HepG2 (cell line): ENCODE measurements at regions not wholly inside any gene's neighbourhood (a gene's known extent, or its start where the extent isn't known, plus 50 kb on each side); places are given as distances from the start of the nearest gene placed in this dataset.

Experiments
- ATAC-seq: fragments of 200-7000 bp; cut with Tn5 transposase; 3 replicates; pipeline ENCODE4 v1.9.1; 2020; ENCODE audit warnings: mild to moderate bottlenecking, moderate library complexity
- BruUV-seq: library from RNA; stranded (reverse); fragments of 400-500 nt; replicated peaks from 2 replicates; lab custom pipeline; 2021; lab: Mats Ljungman, UMichigan
- CTCF ChIA-PET: fragments of 300-600 bp; formaldehyde crosslinking; extraction: SDS; loops from one replicate; lab custom pipeline; 2021; ENCODE audit warnings: low total read pairs, inconsistent platforms, low intra/inter-chr PET ratio; lab: Yijun Ruan, JAX
- POLR2A ChIA-PET: fragments of 350-600 bp; sonication (Branson Sonifier 250); formaldehyde crosslinking; loops from one replicate; lab custom pipeline; 2020; ENCODE audit warnings: antibody characterized with exemption, inconsistent platforms; lab: Yijun Ruan, JAX
- DNase-seq: peaks from one replicate; pipeline ENCODE4 v3.0.0-alpha.2; 2015; ENCODE audit warnings: low spot score
- FAIRE-seq: peaks from 3 replicates; lab custom pipeline; 2011; peaks lifted over from hg19 to GRCh38; lab: Jason Lieb, UNC
- H2AFZ ChIP-seq: one replicate; pipeline ENCODE4 v1.6.1; 2011; ENCODE audit warnings: low read length, inconsistent platforms
- H3K27ac ChIP-seq: fragments of 300-600 bp; 3 replicates; pipeline ENCODE4 v1.8.0; 2011; ENCODE audit warnings: mixed run types, mild to moderate bottlenecking, mixed read lengths, low read length, inconsistent platforms; ENCODE audit not compliant: insufficient read depth; ENCODE audit errors: extremely low read length
- H3K27me3 ChIP-seq, 2 experiments: fragments of 200-600 bp in 1 of 2; 2 replicates in 1 of 2; 3 replicates in 1 of 2; pipeline versions ENCODE4 v1.6.0 to v1.8.0; 2011; ENCODE audit warnings: low read length in 2 of 2, mild to moderate bottlenecking in 2 of 2, moderate library complexity in 2 of 2, inconsistent platforms in 1 of 2; ENCODE audit not compliant: insufficient read depth in 2 of 2, control insufficient read depth in 1 of 2
- H3K36me3 ChIP-seq, 2 experiments: fragments of 200-600 bp in 1 of 2; replicated peaks in 1 of 2; 2 replicates in 1 of 2; 3 replicates in 1 of 2; pipeline versions ENCODE4 v1.5.1 to v1.8.0; 2011; ENCODE audit warnings: low read length in 2 of 2, inconsistent platforms in 1 of 2; ENCODE audit not compliant: insufficient read depth in 2 of 2, control insufficient read depth in 1 of 2
- H3K4me1 ChIP-seq: 2 replicates; pipeline ENCODE4 v1.5.1; 2012; ENCODE audit warnings: low read length, inconsistent platforms; ENCODE audit not compliant: insufficient read depth
- H3K4me2 ChIP-seq: 2 replicates; pipeline ENCODE4 v1.6.0; 2011; ENCODE audit warnings: low read depth, low read length, inconsistent platforms
- H3K4me3 ChIP-seq, 3 experiments: fragments of 200-600 bp in 1 of 3; sonication (generic), shearing (Covaris generic) in 1 of 3; replicated peaks in 1 of 3; 2 replicates each; pipeline ENCODE4 v1.5.1; 2011 to 2016; ENCODE audit warnings: low read length in 3 of 3, inconsistent platforms in 2 of 3, low read depth in 2 of 3, mild to moderate bottlenecking in 2 of 3, control low read depth in 1 of 3, mixed read lengths in 1 of 3; ENCODE audit not compliant: insufficient read depth in 1 of 3
- H3K79me2 ChIP-seq: one replicate; pipeline ENCODE4 v1.6.1; 2011; ENCODE audit warnings: low read length, inconsistent platforms; ENCODE audit not compliant: insufficient read depth
- H3K9ac ChIP-seq: 2 replicates; pipeline ENCODE4 v1.6.0; 2011; ENCODE audit warnings: mild to moderate bottlenecking, low read depth, low read length, inconsistent platforms; ENCODE audit not compliant: insufficient read depth
- H3K9me3 ChIP-seq: 2 replicates; pipeline ENCODE4 v1.5.1; 2012; ENCODE audit warnings: mild to moderate bottlenecking, low read length
- H4K20me1 ChIP-seq: 2 replicates; pipeline ENCODE4 v1.6.0; 2011; ENCODE audit warnings: inconsistent platforms, mild to moderate bottlenecking, low read length, moderate library complexity; ENCODE audit not compliant: insufficient read depth
- EED ChIP-seq: sonication (generic); formaldehyde crosslinking; IDR thresholded peaks from 2 replicates; pipeline ENCODE4 v1.5.0; 2020; ENCODE audit warnings: mild to moderate bottlenecking, missing genetic modification reagents
- EP300 ChIP-seq, 3 experiments: sonication (generic) in 1 of 3; formaldehyde crosslinking in 1 of 3; IDR thresholded peaks; 2 replicates each; pipeline versions ENCODE4 v1.5.1 to v1.6.1; 2011 to 2020; ENCODE audit warnings: low read depth in 2 of 3, low read length in 2 of 3, borderline replicate concordance in 1 of 3, improper control_type of control experiment in 1 of 3, mild to moderate bottlenecking in 1 of 3, missing genetic modification reagents in 1 of 3, moderate library complexity in 1 of 3
- GPN1 ChIP-seq: sonication (generic); formaldehyde crosslinking; IDR thresholded peaks from 2 replicates; pipeline ENCODE4 v1.5.1; 2020; ENCODE audit warnings: missing genetic modification reagents, borderline replicate concordance
- NCOR1 ChIP-seq: fragments of 200-600 bp; sonication (generic); IDR thresholded peaks from 2 replicates; pipeline ENCODE4 v1.7.0; 2017; ENCODE audit warnings: antibody characterized with exemption, low read length, borderline replicate concordance
- RAD51 ChIP-seq: fragments of 450-650 bp; IDR thresholded peaks from 2 replicates; pipeline ENCODE4 v1.6.1; 2016; ENCODE audit warnings: borderline replicate concordance
- SMAD1 ChIP-seq: sonication (generic); formaldehyde crosslinking; IDR thresholded peaks from 2 replicates; pipeline ENCODE4 v1.4.0; 2020; ENCODE audit warnings: missing genetic modification reagents, low read depth, mild to moderate bottlenecking, borderline replicate concordance
- ZBTB20 ChIP-seq: sonication (generic); formaldehyde crosslinking; IDR thresholded peaks from 2 replicates; pipeline ENCODE4 v1.8.1; 2023; ENCODE audit warnings: missing genetic modification reagents, low read depth, mild to moderate bottlenecking, borderline replicate concordance
- ZNF256 ChIP-seq: sonication (generic); formaldehyde crosslinking; conservative IDR thresholded peaks from 2 replicates; pipeline ENCODE4 v1.4.0; 2020; ENCODE audit warnings: missing genetic modification reagents
- ZNF572 ChIP-seq: sonication (generic); formaldehyde crosslinking; IDR thresholded peaks from 2 replicates; pipeline ENCODE4 v1.5.1; 2020; ENCODE audit warnings: mild to moderate bottlenecking, missing genetic modification reagents
- ZNF7 ChIP-seq: IDR thresholded peaks from 2 replicates; pipeline ENCODE4 v1.6.1; 2016; ENCODE audit warnings: missing biosample characterization, missing genetic modification reagents
- WGBS: methylation state at CpG from one replicate; pipeline ENCODE4 v1.1.6; 2017; ENCODE audit warnings: low lambda C conversion rate; 5-methylcytosine and 5-hydroxymethylcytosine counted together
- in situ Hi-C: cut with HindIII; loops from 2 replicates; pipeline ENCODE4 v1.10.0; 2017; ENCODE audit warnings: low pct_unique_long_range_greater_than_20kb; ENCODE audit not compliant: extremely low pct_ligation_motif_present
- intact Hi-C: fragments of 100-400 bp; cut with micrococcal nuclease; formaldehyde crosslinking; loops from one replicate; pipeline ENCODE4 v1.10.0; 2022; ENCODE audit not compliant: unreplicated experiment
- TF ChIP-seq, protein P1 (sequence below): sonication (generic); formaldehyde crosslinking; conservative IDR thresholded peaks from 2 replicates; pipeline ENCODE4 v1.5.0; 2020; ENCODE audit warnings: missing genetic modification reagents
- TF ChIP-seq, protein P2 (sequence below): sonication (generic); formaldehyde crosslinking; conservative IDR thresholded peaks from 2 replicates; pipeline ENCODE4 v1.4.0; 2020; ENCODE audit warnings: mild to moderate bottlenecking, missing genetic modification reagents, moderate library complexity
- TF ChIP-seq, protein P3 (sequence below): IDR thresholded peaks from 2 replicates; pipeline ENCODE4 v1.6.1; 2016; ENCODE audit warnings: low read depth, missing genetic modification reagents, missing compliant biosample characterization

DNA sequence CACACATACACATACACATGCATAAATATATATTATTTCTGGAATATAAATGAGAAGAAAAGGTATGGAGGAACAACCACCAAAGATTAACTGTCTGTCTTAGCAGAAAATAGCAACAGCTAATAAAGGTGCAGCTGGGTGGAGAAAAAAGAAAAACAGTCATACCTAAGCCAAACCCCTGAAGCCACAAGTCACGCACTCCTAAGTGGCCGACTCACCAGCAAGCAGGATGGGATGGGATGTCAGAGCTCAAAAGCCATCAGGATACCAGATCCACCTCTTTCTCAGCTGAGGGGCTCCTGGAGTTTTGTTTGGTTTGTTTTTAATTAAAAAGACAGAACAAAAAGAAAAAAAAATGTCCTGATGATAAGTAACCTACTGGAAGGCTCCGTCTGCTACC is 64.7 kb upstream of the HIVEP3 start (continued):
- TF ChIP-seq, protein P1, sequence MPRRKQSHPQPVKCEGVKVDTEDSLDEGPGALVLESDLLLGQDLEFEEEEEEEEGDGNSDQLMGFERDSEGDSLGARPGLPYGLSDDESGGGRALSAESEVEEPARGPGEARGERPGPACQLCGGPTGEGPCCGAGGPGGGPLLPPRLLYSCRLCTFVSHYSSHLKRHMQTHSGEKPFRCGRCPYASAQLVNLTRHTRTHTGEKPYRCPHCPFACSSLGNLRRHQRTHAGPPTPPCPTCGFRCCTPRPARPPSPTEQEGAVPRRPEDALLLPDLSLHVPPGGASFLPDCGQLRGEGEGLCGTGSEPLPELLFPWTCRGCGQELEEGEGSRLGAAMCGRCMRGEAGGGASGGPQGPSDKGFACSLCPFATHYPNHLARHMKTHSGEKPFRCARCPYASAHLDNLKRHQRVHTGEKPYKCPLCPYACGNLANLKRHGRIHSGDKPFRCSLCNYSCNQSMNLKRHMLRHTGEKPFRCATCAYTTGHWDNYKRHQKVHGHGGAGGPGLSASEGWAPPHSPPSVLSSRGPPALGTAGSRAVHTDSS (CRISPR knock-in tag) = no peak
- TF ChIP-seq ZNF256 (no peak), SMAD1 (no peak), ZNF7 (no peak), RAD51 (no peak), ZNF572 (no peak)

DNA sequence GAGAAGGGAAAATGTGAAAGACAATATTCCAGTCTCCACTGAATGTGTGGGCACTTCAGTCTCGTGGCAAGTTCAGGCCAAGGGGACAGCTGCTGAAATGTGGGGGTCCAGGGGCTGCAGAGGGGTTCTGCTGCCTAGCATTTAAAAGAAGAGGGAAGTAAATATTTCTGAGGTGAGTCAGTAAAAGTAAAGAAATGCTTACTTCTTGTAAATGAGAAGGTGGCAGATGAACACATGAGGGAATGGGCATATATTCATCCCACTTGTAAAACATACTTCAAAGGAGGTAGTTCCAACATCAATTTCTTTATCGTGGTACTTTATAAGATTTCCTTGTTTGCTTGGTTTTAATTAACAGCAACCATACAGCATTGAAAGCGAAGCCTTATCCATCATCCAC is 63.1 kb upstream of the HIVEP3 start:
- ATAC-seq (no peak), DNase-seq (no peak), FAIRE-seq (no peak)
- Histone ChIP-seq H3K79me2 (no peaks in the 10 kb centered on the region), H3K9me3 (no peaks in the 10 kb centered on the region), H3K4me2 (no peak overlapping the region), H4K20me1 (no peaks in the 10 kb centered on the region), H3K4me1 (no peaks in the 10 kb centered on the region), H3K27ac (no peak overlapping the region), H3K27me3 (peaks cover 0 to 4% of the 10 kb centered on the region in 2 experiments; a peak in 1 of 5 replicates), H3K9ac (no peak overlapping the region), H3K4me3 (no peak overlapping the region), H3K36me3 (no peaks in the 10 kb centered on the region), H2AFZ (no peak overlapping the region)
- ChIA-PET POLR2A (no interaction called here), CTCF (no interaction called here)
- in situ Hi-C loops (no loop called here), intact Hi-C loops (no loop called here)
- no TSS peak for BruUV-seq
- WGBS = 34% methylated on average over 3 of the region's 3 CpGs
- TF ChIP-seq ZBTB20 (CRISPR knock-in tag) (no peak), GPN1 (CRISPR knock-in tag) (no peak), NCOR1 (no peak), EED (no peak), EP300 (IDR thresholded peaks at IDR 0.05; ENCODE audit: low read depth in 2 of 2, low read length in 2 of 2) (no peak), EP300 (CRISPR knock-in tag; IDR thresholded peaks at IDR 0.05; ENCODE audit: borderline replicate concordance) (no peak)
- TF ChIP-seq, protein P2, sequence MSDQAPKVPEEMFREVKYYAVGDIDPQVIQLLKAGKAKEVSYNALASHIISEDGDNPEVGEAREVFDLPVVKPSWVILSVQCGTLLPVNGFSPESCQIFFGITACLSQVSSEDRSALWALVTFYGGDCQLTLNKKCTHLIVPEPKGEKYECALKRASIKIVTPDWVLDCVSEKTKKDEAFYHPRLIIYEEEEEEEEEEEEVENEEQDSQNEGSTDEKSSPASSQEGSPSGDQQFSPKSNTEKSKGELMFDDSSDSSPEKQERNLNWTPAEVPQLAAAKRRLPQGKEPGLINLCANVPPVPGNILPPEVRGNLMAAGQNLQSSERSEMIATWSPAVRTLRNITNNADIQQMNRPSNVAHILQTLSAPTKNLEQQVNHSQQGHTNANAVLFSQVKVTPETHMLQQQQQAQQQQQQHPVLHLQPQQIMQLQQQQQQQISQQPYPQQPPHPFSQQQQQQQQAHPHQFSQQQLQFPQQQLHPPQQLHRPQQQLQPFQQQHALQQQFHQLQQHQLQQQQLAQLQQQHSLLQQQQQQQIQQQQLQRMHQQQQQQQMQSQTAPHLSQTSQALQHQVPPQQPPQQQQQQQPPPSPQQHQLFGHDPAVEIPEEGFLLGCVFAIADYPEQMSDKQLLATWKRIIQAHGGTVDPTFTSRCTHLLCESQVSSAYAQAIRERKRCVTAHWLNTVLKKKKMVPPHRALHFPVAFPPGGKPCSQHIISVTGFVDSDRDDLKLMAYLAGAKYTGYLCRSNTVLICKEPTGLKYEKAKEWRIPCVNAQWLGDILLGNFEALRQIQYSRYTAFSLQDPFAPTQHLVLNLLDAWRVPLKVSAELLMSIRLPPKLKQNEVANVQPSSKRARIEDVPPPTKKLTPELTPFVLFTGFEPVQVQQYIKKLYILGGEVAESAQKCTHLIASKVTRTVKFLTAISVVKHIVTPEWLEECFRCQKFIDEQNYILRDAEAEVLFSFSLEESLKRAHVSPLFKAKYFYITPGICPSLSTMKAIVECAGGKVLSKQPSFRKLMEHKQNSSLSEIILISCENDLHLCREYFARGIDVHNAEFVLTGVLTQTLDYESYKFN (CRISPR knock-in tag) = no peak
- TF ChIP-seq, protein P3, sequence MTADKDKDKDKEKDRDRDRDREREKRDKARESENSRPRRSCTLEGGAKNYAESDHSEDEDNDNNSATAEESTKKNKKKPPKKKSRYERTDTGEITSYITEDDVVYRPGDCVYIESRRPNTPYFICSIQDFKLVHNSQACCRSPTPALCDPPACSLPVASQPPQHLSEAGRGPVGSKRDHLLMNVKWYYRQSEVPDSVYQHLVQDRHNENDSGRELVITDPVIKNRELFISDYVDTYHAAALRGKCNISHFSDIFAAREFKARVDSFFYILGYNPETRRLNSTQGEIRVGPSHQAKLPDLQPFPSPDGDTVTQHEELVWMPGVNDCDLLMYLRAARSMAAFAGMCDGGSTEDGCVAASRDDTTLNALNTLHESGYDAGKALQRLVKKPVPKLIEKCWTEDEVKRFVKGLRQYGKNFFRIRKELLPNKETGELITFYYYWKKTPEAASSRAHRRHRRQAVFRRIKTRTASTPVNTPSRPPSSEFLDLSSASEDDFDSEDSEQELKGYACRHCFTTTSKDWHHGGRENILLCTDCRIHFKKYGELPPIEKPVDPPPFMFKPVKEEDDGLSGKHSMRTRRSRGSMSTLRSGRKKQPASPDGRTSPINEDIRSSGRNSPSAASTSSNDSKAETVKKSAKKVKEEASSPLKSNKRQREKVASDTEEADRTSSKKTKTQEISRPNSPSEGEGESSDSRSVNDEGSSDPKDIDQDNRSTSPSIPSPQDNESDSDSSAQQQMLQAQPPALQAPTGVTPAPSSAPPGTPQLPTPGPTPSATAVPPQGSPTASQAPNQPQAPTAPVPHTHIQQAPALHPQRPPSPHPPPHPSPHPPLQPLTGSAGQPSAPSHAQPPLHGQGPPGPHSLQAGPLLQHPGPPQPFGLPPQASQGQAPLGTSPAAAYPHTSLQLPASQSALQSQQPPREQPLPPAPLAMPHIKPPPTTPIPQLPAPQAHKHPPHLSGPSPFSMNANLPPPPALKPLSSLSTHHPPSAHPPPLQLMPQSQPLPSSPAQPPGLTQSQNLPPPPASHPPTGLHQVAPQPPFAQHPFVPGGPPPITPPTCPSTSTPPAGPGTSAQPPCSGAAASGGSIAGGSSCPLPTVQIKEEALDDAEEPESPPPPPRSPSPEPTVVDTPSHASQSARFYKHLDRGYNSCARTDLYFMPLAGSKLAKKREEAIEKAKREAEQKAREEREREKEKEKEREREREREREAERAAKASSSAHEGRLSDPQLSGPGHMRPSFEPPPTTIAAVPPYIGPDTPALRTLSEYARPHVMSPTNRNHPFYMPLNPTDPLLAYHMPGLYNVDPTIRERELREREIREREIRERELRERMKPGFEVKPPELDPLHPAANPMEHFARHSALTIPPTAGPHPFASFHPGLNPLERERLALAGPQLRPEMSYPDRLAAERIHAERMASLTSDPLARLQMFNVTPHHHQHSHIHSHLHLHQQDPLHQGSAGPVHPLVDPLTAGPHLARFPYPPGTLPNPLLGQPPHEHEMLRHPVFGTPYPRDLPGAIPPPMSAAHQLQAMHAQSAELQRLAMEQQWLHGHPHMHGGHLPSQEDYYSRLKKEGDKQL (CRISPR knock-in tag) = no peak
